ENCODE measurements at regions not wholly inside any gene's neighbourhood (a gene's known extent, or its start where the extent isn't known, plus 50 kb on each side); places are given as distances from the start of the nearest gene placed in this dataset.

DNA sequence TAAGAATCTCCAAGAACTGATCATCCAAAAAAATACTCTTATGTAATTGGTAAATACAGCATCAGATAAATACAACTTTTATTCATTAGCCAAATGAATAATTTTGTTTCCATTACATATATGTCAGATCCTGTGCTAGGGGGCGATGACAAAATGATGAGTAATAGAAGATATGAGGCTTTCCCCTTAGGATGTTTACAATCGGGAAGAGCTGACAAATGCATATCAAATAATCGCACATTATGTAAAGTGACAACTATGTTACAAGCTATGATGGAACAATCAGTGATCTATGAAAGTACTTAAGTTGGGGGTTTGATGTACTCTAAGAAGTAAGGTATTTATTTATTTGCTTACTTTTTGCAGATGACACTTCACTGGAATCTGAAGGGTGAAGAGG lies 465.6 kb upstream of the VSTM2A start:
- Histone ChIP-seq H4K20me1 (ENCODE audit: insufficient read depth) (no peaks in the 10 kb centered on the region), H3K9ac (no peak overlapping the region), H3K4me2 (no peak overlapping the region), H3K4me3 (IDR thresholded peaks at IDR 0.05; ENCODE audit: insufficient read depth, low read depth, low read length) (no peak overlapping the region), H3K27ac (no peak overlapping the region), H3K36me3 (ENCODE audit: insufficient read depth) (no peaks in the 10 kb centered on the region), H3K27me3 (ENCODE audit: insufficient read depth, low read depth) (no peaks in the 10 kb centered on the region), H3K4me1 (ENCODE audit: low read depth, poor library complexity, severe bottlenecking) (no peaks in the 10 kb centered on the region), H3K79me2 (ENCODE audit: insufficient read depth, low read depth) (no peaks in the 10 kb centered on the region), H2AFZ (ENCODE audit: low read depth) (no peak overlapping the region)
- TF ChIP-seq, protein P1, sequence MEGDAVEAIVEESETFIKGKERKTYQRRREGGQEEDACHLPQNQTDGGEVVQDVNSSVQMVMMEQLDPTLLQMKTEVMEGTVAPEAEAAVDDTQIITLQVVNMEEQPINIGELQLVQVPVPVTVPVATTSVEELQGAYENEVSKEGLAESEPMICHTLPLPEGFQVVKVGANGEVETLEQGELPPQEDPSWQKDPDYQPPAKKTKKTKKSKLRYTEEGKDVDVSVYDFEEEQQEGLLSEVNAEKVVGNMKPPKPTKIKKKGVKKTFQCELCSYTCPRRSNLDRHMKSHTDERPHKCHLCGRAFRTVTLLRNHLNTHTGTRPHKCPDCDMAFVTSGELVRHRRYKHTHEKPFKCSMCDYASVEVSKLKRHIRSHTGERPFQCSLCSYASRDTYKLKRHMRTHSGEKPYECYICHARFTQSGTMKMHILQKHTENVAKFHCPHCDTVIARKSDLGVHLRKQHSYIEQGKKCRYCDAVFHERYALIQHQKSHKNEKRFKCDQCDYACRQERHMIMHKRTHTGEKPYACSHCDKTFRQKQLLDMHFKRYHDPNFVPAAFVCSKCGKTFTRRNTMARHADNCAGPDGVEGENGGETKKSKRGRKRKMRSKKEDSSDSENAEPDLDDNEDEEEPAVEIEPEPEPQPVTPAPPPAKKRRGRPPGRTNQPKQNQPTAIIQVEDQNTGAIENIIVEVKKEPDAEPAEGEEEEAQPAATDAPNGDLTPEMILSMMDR (conservative IDR thresholded peaks at IDR 0.05; ENCODE audit: low read depth, low read length), result no peak

DNA sequence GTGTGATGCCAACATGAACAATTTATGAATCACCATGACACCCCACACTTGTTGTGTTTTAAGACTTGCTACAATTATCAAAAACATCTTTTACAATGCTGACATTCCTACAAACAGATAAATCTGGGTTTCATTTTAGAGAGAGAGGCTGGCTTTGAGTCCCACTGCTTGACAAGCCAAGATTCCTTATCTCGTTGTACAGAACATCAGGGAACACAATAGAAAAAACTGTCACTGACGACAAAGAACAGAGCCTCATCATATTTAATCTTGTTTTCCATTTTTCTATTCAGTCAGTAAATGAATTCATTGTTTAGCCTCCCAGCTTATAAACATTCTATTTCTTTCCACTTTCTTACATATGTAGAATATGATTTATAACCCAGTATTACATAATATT lies 461.6 kb upstream of the VSTM2A start:
- no peaks in the 10 kb centered on the region for H4K20me1 ChIP-seq (ENCODE audit: insufficient read depth)
- no peak overlapping the region for H3K4me2 ChIP-seq
- H2AFZ ChIP-seq (ENCODE audit: low read depth), result no peak overlapping the region
- no peaks in the 10 kb centered on the region for H3K27me3 ChIP-seq (ENCODE audit: insufficient read depth, low read depth)
- H3K79me2 ChIP-seq (ENCODE audit: insufficient read depth, low read depth), result no peaks in the 10 kb centered on the region
- no peaks in the 10 kb centered on the region for H3K4me1 ChIP-seq (ENCODE audit: low read depth, poor library complexity, severe bottlenecking)
- no peak overlapping the region for H3K27ac ChIP-seq
- TF ChIP-seq, protein P1 (conservative IDR thresholded peaks at IDR 0.05; ENCODE audit: low read depth, low read length), result no peak
- H3K9ac ChIP-seq, result no peak overlapping the region
- no peaks in the 10 kb centered on the region for H3K36me3 ChIP-seq (ENCODE audit: insufficient read depth)
- no peak overlapping the region for H3K4me3 ChIP-seq (IDR thresholded peaks at IDR 0.05; ENCODE audit: insufficient read depth, low read depth, low read length)

DNA sequence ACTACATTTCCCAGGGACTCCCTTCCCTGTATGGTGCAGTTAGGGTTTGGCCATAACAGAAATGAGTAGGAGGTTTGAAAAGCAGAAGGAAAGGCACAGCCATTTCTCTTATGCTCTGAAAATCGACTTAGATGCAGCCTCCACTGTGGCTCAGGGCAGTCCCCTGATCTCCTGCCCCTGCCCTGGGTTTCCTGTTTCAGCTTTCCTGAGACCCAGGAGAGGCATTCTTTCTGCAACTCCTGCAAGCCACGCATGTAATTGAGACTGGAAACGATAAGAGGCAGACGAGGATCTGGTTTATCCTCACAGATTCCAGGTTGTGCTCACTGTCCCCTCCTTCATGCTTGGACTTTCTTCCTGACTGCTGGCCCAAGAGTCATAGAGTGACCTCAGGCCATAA lies 461.2 kb upstream of the VSTM2A start:
- Histone ChIP-seq H4K20me1 (ENCODE audit: insufficient read depth) (no peaks in the 10 kb centered on the region), H3K27me3 (ENCODE audit: insufficient read depth, low read depth) (no peaks in the 10 kb centered on the region), H2AFZ (ENCODE audit: low read depth) (no peak overlapping the region), H3K4me2 (no peak overlapping the region), H3K36me3 (ENCODE audit: insufficient read depth) (no peaks in the 10 kb centered on the region), H3K4me3 (IDR thresholded peaks at IDR 0.05; ENCODE audit: insufficient read depth, low read depth, low read length) (no peak overlapping the region), H3K9ac (no peak overlapping the region), H3K4me1 (ENCODE audit: low read depth, poor library complexity, severe bottlenecking) (no peaks in the 10 kb centered on the region), H3K79me2 (ENCODE audit: insufficient read depth, low read depth) (no peaks in the 10 kb centered on the region), H3K27ac (no peak overlapping the region)
- TF ChIP-seq, protein P1 (conservative IDR thresholded peaks at IDR 0.05; ENCODE audit: low read depth, low read length), result no peak

GRCh38 chr7:54084340-54084739 lies 457.8 kb upstream of the VSTM2A start:
- no peaks in the 10 kb centered on the region for H3K36me3 ChIP-seq (ENCODE audit: insufficient read depth)
- no peaks in the 10 kb centered on the region for H4K20me1 ChIP-seq (ENCODE audit: insufficient read depth)
- no peak overlapping the region for H2AFZ ChIP-seq (ENCODE audit: low read depth)
- no peak overlapping the region for H3K4me2 ChIP-seq
- H3K79me2 ChIP-seq (ENCODE audit: insufficient read depth, low read depth), result no peaks in the 10 kb centered on the region
- no peak overlapping the region for H3K9ac ChIP-seq
- H3K4me3 ChIP-seq (IDR thresholded peaks at IDR 0.05; ENCODE audit: insufficient read depth, low read depth, low read length), result no peak overlapping the region
- no peaks in the 10 kb centered on the region for H3K4me1 ChIP-seq (ENCODE audit: low read depth, poor library complexity, severe bottlenecking)
- TF ChIP-seq, protein P1 (conservative IDR thresholded peaks at IDR 0.05; ENCODE audit: low read depth, low read length), result no peak
- H3K27ac ChIP-seq, result no peak overlapping the region
- no peaks in the 10 kb centered on the region for H3K27me3 ChIP-seq (ENCODE audit: insufficient read depth, low read depth)

All from KMS-11 (cell line).